Mesothelial cell of epicardium (in vitro differentiated cells): ENCODE measurements at regions not wholly inside any gene's neighbourhood (a gene's known extent, or its start where the extent isn't known, plus 50 kb on each side); places are given as distances from the start of the nearest gene placed in this dataset.

ENCODE experiments used
- DNase-seq, 2 experiments: peaks; one replicate each; pipeline ENCODE4 v3.0.0; 2021; ENCODE audit warnings: low spot score in 2 of 2; ENCODE audit not compliant: unreplicated experiment in 2 of 2
- H3K27ac Mint-ChIP-seq: 2 replicates; pipeline ENCODE4 v1.8.0; 2021; ENCODE audit warnings: mixed read lengths
- H3K27me3 Mint-ChIP-seq: 2 replicates; pipeline ENCODE4 v1.8.0; 2021; ENCODE audit warnings: low read depth, mixed read lengths
- H3K36me3 Mint-ChIP-seq: 2 replicates; pipeline ENCODE4 v1.8.0; 2021; ENCODE audit warnings: mixed read lengths
- H3K4me1 Mint-ChIP-seq: 2 replicates; pipeline ENCODE4 v1.8.0; 2021; ENCODE audit warnings: mixed read lengths
- H3K4me3 Mint-ChIP-seq: 2 replicates; pipeline ENCODE4 v1.8.0; 2021; ENCODE audit warnings: mild to moderate bottlenecking, moderate library complexity, mixed read lengths
- H3K9me3 Mint-ChIP-seq: 2 replicates; pipeline ENCODE4 v1.8.0; 2021; ENCODE audit warnings: mixed read lengths
- TF ChIP-seq, protein P1 (sequence below): fragments of 200-600 bp; sonication (generic); IDR thresholded peaks from one replicate; pipeline ENCODE4 v1.5.0; 2021; ENCODE audit warnings: antibody characterized with exemption; ENCODE audit not compliant: unreplicated experiment

DNA sequence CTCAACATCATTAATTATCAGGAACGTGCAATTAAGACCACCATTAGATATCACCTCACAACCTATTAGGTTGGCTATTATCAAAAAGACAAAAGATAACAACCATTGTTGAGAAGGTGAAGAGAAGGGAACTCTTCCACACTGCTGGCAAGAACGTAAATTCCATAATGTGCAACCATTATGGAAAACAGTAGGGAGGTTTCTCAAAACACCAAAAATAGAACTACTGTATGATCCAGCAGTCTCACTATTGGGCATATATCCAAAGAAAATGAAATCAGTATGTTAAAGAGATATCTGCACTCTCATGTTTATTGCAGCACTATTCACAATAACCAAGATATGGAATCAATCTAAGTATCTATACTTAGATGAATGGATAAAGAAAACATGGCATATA lies 51.6 kb upstream of the OR4E1 start:
- TF ChIP-seq, protein P1, sequence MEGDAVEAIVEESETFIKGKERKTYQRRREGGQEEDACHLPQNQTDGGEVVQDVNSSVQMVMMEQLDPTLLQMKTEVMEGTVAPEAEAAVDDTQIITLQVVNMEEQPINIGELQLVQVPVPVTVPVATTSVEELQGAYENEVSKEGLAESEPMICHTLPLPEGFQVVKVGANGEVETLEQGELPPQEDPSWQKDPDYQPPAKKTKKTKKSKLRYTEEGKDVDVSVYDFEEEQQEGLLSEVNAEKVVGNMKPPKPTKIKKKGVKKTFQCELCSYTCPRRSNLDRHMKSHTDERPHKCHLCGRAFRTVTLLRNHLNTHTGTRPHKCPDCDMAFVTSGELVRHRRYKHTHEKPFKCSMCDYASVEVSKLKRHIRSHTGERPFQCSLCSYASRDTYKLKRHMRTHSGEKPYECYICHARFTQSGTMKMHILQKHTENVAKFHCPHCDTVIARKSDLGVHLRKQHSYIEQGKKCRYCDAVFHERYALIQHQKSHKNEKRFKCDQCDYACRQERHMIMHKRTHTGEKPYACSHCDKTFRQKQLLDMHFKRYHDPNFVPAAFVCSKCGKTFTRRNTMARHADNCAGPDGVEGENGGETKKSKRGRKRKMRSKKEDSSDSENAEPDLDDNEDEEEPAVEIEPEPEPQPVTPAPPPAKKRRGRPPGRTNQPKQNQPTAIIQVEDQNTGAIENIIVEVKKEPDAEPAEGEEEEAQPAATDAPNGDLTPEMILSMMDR = no peak
- Mint-ChIP-seq H3K9me3 (no peaks in the 10 kb centered on the region), H3K27ac (no peak overlapping the region), H3K36me3 (no peaks in the 10 kb centered on the region), H3K4me1 (no peaks in the 10 kb centered on the region), H3K4me3 (no peak overlapping the region), H3K27me3 (peaks cover 76% of the 10 kb centered on the region)
- no peak for DNase-seq

DNA sequence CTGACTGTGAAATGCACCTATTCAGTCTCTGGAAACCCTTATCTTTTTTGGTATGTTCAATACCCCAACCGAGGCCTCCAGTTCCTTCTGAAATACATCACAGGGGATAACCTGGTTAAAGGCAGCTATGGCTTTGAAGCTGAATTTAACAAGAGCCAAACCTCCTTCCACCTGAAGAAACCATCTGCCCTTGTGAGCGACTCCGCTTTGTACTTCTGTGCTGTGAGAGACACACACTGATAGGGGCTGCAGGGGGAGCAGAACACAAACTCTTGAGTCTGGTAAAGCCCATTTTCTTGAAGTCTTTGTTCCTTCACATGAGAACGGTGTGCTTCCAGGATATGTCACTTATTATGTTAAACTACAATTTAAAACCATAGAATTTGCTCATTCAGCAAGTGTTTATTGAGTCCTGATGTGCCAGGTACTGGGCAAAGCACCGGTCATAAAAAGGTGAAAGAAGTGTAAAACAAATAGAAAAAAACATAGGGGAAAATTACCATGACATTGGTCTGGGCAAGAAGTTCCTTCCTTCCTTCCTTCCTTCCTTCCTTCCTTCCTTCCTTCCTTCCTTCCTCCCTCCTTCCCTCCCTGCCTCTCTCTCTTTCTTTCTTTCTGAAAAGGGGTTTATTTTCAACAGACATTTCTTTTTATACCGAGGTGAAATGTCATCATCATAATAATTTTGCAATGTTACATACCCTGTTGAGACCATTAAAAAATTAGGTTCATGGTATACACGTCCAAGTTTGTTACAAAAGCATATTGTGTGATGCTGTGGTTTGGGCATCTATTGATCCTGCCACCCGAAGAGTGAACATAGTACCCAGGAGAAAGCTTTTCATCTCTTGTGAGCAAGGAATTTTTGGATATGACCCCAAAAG lies 50.7 kb upstream of the OR4E1 start:
- TF ChIP-seq, protein P1 = no peak
- Mint-ChIP-seq H3K36me3 (no peaks in the 10 kb centered on the region), H3K9me3 (no peaks in the 10 kb centered on the region), H3K27ac (no peak overlapping the region), H3K4me3 (no peak overlapping the region), H3K4me1 (no peaks in the 10 kb centered on the region), H3K27me3 (peaks cover 75% of the 10 kb centered on the region)
- no peak for DNase-seq

DNA sequence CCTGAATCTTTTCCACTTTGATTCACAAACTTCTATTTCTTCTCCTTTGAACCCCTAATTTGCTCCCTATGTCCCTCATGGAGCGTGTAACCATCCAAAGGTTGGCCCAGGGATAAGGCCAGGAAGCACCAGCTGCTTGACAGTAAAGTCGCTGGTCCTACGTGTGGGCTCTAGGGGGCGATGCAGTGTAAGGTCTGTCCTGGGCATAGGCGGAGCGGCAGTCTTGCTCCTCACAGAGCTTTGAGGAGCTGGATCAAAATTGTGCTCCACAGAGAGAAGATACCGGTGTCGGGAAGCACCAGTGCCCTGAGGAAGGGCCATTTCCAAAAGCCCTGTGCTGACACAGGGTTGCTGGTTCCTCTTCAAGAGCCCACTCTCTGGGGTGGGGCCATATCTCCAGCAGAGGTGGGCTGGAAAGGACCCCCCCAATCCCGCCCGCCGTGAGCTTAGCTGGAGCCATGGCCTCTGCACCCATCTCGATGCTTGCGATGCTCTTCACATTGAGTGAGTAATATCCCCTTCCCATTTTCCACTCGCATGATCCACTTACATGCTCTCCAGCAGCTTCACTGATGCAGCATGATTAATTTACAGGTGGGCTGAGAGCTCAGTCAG lies 49.9 kb upstream of the OR4E1 start:
- H3K4me1 Mint-ChIP-seq = no peaks in the 10 kb centered on the region
- TF ChIP-seq, protein P1 = no peak
- no peak for DNase-seq
- H3K27me3 Mint-ChIP-seq = peaks cover 74% of the 10 kb centered on the region
- no peak overlapping the region for H3K27ac Mint-ChIP-seq
- H3K4me3 Mint-ChIP-seq = no peak overlapping the region
- no peaks in the 10 kb centered on the region for H3K9me3 Mint-ChIP-seq
- H3K36me3 Mint-ChIP-seq = no peaks in the 10 kb centered on the region
